BJ (cell line): ENCODE measurements at regions not wholly inside any gene's neighbourhood (a gene's known extent, or its start where the extent isn't known, plus 50 kb on each side); places are given as distances from the start of the nearest gene placed in this dataset.

Experiments used
- CTCF ChIA-PET: fragments of 350-600 bp; formaldehyde crosslinking; extraction: SDS; loops from one replicate; lab custom pipeline; 2021; ENCODE audit warnings: antibody characterized with exemption, inconsistent platforms; lab: Yijun Ruan, JAX
- POLR2A ChIA-PET: fragments of 300-600 bp; sonication (Branson Sonifier 250); formaldehyde crosslinking; extraction: SDS; loops from one replicate; lab custom pipeline; 2021; ENCODE audit warnings: antibody characterized with exemption; lab: Charles Lee
- DNase-seq: peaks from one replicate; pipeline ENCODE4 v3.0.0-alpha.2; 2011; ENCODE audit warnings: low read depth
- H3K27me3 ChIP-seq: 2 replicates; pipeline ENCODE4 v1.6.0; 2011; ENCODE audit warnings: low read length; ENCODE audit not compliant: control insufficient read depth, insufficient read depth
- H3K36me3 ChIP-seq: 2 replicates; pipeline ENCODE4 v1.5.1; 2011; ENCODE audit warnings: low read length; ENCODE audit not compliant: control insufficient read depth, insufficient read depth
- H3K4me3 ChIP-seq: 2 replicates; pipeline ENCODE4 v1.5.1; 2011; ENCODE audit warnings: low read depth, mild to moderate bottlenecking, control low read depth, low read length
- TF ChIP-seq, protein P1 (sequence below): IDR thresholded peaks from 2 replicates; pipeline ENCODE4 v1.5.1; 2011; ENCODE audit warnings: low read depth, mild to moderate bottlenecking, control low read depth, inconsistent platforms, low read length, moderate library complexity; ENCODE audit not compliant: insufficient read depth

DNA sequence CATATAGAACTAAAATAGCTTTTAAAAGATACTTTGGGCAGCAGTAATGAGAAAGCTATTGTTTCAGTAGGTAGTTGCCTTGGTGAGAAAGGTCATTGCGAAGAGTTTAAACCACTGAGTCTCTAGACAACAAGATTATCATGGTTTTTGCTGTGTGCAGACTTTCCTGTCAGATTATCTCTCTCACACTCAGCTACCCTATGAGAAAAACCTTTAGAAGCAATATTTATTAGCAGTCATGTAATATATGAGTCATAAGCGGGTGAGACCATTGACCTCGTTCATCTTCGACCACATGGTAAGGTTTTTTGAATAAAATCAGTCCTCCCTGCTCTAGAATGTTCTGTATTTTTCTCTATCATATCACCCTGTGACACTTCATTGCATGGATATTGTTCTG is 59.9 kb downstream of the GPR65 start:
- ChIA-PET CTCF (no interaction called here), POLR2A (no interaction called here)
- Histone ChIP-seq H3K4me3 (no peak overlapping the region), H3K36me3 (no peaks in the 10 kb centered on the region), H3K27me3 (no peaks in the 10 kb centered on the region)
- TF ChIP-seq, protein P1, sequence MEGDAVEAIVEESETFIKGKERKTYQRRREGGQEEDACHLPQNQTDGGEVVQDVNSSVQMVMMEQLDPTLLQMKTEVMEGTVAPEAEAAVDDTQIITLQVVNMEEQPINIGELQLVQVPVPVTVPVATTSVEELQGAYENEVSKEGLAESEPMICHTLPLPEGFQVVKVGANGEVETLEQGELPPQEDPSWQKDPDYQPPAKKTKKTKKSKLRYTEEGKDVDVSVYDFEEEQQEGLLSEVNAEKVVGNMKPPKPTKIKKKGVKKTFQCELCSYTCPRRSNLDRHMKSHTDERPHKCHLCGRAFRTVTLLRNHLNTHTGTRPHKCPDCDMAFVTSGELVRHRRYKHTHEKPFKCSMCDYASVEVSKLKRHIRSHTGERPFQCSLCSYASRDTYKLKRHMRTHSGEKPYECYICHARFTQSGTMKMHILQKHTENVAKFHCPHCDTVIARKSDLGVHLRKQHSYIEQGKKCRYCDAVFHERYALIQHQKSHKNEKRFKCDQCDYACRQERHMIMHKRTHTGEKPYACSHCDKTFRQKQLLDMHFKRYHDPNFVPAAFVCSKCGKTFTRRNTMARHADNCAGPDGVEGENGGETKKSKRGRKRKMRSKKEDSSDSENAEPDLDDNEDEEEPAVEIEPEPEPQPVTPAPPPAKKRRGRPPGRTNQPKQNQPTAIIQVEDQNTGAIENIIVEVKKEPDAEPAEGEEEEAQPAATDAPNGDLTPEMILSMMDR: no peak
- DNase-seq: no peak

DNA sequence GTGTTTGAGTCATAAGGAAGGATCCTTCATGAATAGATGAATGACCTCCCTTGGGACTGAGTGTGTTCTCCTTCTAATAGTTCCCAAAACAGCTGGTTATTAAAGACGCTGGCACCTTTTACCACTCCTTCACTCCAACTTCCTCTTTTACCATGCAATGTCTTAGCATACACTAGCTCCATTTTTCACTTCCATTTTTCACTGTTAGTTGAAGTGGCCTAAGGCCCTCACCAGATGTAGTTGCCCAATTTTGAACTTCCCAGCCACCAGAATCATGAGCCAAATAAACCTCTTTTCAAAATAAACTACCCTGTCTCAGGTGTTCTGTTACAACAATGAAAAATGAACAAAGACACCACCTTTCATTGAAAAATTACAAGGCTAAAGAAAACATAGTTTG is 64.7 kb downstream of the GPR65 start:
- H3K4me3 ChIP-seq: no peak overlapping the region
- no peaks in the 10 kb centered on the region for H3K36me3 ChIP-seq
- H3K27me3 ChIP-seq: no peaks in the 10 kb centered on the region
- POLR2A ChIA-PET: no interaction called here
- no peak for DNase-seq
- CTCF ChIA-PET: no interaction called here
- TF ChIP-seq, protein P1: no peak

DNA sequence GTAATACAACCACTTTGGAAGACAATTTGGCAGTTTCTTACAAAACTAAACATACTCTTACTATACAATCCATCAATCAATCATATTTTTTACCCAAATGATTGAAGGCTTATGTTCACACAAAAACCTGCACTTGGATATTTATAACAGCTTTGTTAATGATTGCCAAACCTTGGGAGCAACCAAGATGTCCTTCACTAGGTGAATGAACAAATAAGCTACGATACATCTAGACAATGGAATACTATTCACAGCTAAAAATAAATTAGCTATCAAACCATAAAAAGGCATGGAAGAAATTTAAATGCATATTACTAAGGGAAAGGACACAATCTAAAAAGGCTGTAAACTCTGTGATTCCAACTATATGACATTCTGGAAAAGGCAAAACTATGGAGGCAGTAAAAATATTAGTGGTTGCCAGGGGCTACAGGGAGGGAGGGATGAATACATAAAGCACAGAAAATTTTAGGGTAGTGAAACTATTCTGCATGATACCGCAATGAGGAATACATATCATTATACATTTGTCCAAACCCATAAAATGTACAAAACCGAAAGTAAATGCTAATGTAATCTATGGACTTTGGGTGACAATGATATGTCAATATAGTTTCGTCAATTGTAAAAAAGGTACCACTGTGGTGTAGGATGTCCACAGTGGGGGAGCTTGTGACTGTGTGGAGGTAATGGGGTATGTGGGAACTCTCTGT is 70.5 kb downstream of the GPR65 start:
- ChIA-PET POLR2A (no interaction called here), CTCF (no interaction called here)
- DNase-seq: no peak
- TF ChIP-seq, protein P1: no peak
- Histone ChIP-seq H3K36me3 (no peaks in the 10 kb centered on the region), H3K27me3 (no peaks in the 10 kb centered on the region), H3K4me3 (no peak overlapping the region)

DNA sequence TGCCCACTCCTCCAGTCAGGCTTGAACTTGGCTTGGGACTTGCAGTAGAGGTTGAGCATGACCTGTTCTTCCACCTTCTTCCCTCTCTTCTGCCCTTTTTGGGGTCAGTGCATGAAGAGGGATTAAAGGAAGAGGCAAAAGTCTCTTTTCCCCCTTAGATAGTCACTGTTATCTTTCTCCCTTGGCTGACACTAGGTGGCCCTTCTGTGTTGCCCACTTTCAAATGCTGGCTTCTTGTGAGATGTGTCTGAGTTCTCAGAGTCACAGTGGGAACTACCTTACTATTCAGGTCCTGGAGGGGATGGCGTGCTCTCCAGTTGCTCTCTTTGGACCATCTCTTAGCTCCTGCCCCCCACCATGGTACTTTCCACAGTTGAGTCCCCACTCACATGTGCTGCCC is 73.6 kb downstream of the GPR65 start:
- TF ChIP-seq, protein P1: no peak
- H3K4me3 ChIP-seq: no peak overlapping the region
- POLR2A ChIA-PET: no interaction called here
- H3K36me3 ChIP-seq: no peaks in the 10 kb centered on the region
- CTCF ChIA-PET: no interaction called here
- H3K27me3 ChIP-seq: no peaks in the 10 kb centered on the region
- no peak for DNase-seq

- ChIA-PET POLR2A (no interaction called here), CTCF (no interaction called here)
- TF ChIP-seq, protein P1: no peak
- Histone ChIP-seq H3K27me3 (no peaks in the 10 kb centered on the region), H3K36me3 (no peaks in the 10 kb centered on the region), H3K4me3 (no peak overlapping the region)
- DNase-seq: no peak
Measured at GRCh38 chr14:88079624-88080023, 74.7 kb downstream of the GPR65 start.
